AG09319 (cell line): ENCODE measurements at regions not wholly inside any gene's neighbourhood (a gene's known extent, or its start where the extent isn't known, plus 50 kb on each side); places are given as distances from the start of the nearest gene placed in this dataset.

ENCODE experiments used
- DNase-seq: peaks from one replicate; pipeline ENCODE4 v3.0.0-alpha.2; 2010; ENCODE audit warnings: low read depth; ENCODE audit errors: extremely low read depth
- CTCF ChIP-seq: IDR thresholded peaks from 2 replicates; pipeline ENCODE4 v1.5.1; 2011; ENCODE audit warnings: low read depth, mild to moderate bottlenecking, inconsistent platforms, low read length, moderate library complexity

- TF ChIP-seq CTCF, result no peak
- no peak for DNase-seq
These were observed 375.4 kb upstream of the ACVR2A start for GRCh38 chr2:147469471-147469870.

GRCh38 chr2:147468963-147469362 lies 375.9 kb upstream of the ACVR2A start:
- DNase-seq, result no peak
- TF ChIP-seq CTCF, result no peak

- no peak for DNase-seq
- TF ChIP-seq CTCF, result no peak
These were observed 376.5 kb upstream of the ACVR2A start for GRCh38 chr2:147468349-147468748.

- no peak for DNase-seq
- no peak for TF ChIP-seq CTCF
These were observed 377.4 kb upstream of the ACVR2A start for GRCh38 chr2:147467441-147467840.

- no peak for TF ChIP-seq CTCF
- DNase-seq, result no peak
These were observed 380.0 kb upstream of the ACVR2A start for GRCh38 chr2:147464737-147465357.

GRCh38 chr2:147463881-147464520 lies 380.8 kb upstream of the ACVR2A start:
- no peak for DNase-seq
- no peak for TF ChIP-seq CTCF

GRCh38 chr2:147460155-147460554 lies 384.7 kb upstream of the ACVR2A start:
- no peak for TF ChIP-seq CTCF

More at GRCh38 chr2:147460155-147460554, 384.7 kb upstream of the ACVR2A start:
- no peak for DNase-seq
